Dendritic cell treated with granulocyte-macrophage colony-stimulating factor and Interleukin-4, amounts not matched to agents 40 ng/mL and 50 ng/mL, for 4 days (primary cell): ENCODE measurements at regions not wholly inside any gene's neighbourhood (a gene's known extent, or its start where the extent isn't known, plus 50 kb on each side); places are given as distances from the start of the nearest gene placed in this dataset.
"Not testable (repeated sequence)": the region's sequence is repeated elsewhere in the genome, so short reads cannot be mapped to it uniquely, and the experiment has no call there.

Source experiments
- H3K27ac Mint-ChIP-seq: one replicate; pipeline ENCODE4 v1.8.0; 2022; ENCODE audit warnings: mild to moderate bottlenecking, mixed read lengths
- H3K27me3 Mint-ChIP-seq: one replicate; pipeline ENCODE4 v1.8.0; 2022; ENCODE audit warnings: mild to moderate bottlenecking, mixed read lengths
- H3K36me3 Mint-ChIP-seq: one replicate; pipeline ENCODE4 v1.8.0; 2022; ENCODE audit warnings: low read depth, mixed read lengths
- H3K4me1 Mint-ChIP-seq: one replicate; pipeline ENCODE4 v1.8.0; 2022; ENCODE audit warnings: low read depth, mixed read lengths
- H3K4me3 Mint-ChIP-seq: one replicate; pipeline ENCODE4 v1.8.0; 2022; ENCODE audit warnings: mild to moderate bottlenecking, moderate library complexity, mixed read lengths
- H3K9me3 Mint-ChIP-seq: one replicate; pipeline ENCODE4 v1.8.0; 2022; ENCODE audit warnings: mixed read lengths
- intact Hi-C: fragments of 100-400 bp; cut with micrococcal nuclease; formaldehyde crosslinking; loops from one replicate; pipeline ENCODE4 v1.15.0; 2022

- Mint-ChIP-seq H3K9me3 (peaks cover 10% of the 10 kb centered on the region), H3K36me3 (no peaks in the 10 kb centered on the region), H3K27ac (no peak overlapping the region), H3K27me3 (peaks cover 6% of the 10 kb centered on the region), H3K4me1 (no peaks in the 10 kb centered on the region), H3K4me3 (no peak overlapping the region)
- intact Hi-C loops: no loop called here
Observed at GRCh38 chr14:98926146-98926545, 345.9 kb downstream of the BCL11B start.

DNA sequence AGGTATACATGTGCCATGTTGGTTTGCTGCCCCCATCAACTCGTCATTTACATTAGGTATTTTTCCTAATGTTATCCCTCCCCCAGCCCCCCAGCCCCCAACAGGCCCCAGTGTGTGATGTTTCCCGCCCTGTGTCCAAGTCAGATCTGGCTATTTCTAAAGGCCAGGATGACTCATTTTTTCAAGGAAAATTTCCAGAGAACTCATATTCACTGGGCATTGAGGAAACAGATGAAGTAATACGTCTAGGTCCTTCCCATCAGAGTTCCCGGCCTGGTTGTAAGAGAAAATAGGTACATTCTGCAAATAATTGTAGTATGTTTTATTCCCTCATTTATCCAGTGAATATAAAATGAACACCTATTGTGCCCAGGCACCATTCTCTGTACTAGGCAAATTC is 345.2 kb downstream of the BCL11B start:
- Mint-ChIP-seq H3K27ac (no peak overlapping the region), H3K4me3 (no peak overlapping the region), H3K36me3 (no peaks in the 10 kb centered on the region), H3K27me3 (peaks cover 6% of the 10 kb centered on the region), H3K9me3 (peaks cover 6% of the 10 kb centered on the region), H3K4me1 (no peaks in the 10 kb centered on the region)
- intact Hi-C loops: no loop called here

- intact Hi-C loops: no loop called here
- no peaks in the 10 kb centered on the region for H3K4me1 Mint-ChIP-seq
- no peaks in the 10 kb centered on the region for H3K9me3 Mint-ChIP-seq
- peaks cover 4% of the 10 kb centered on the region for H3K27me3 Mint-ChIP-seq
- H3K27ac Mint-ChIP-seq: no peak overlapping the region
- no peaks in the 10 kb centered on the region for H3K36me3 Mint-ChIP-seq
- H3K4me3 Mint-ChIP-seq: no peak overlapping the region
Observed at GRCh38 chr14:98927986-98928385, 344.0 kb downstream of the BCL11B start.

DNA sequence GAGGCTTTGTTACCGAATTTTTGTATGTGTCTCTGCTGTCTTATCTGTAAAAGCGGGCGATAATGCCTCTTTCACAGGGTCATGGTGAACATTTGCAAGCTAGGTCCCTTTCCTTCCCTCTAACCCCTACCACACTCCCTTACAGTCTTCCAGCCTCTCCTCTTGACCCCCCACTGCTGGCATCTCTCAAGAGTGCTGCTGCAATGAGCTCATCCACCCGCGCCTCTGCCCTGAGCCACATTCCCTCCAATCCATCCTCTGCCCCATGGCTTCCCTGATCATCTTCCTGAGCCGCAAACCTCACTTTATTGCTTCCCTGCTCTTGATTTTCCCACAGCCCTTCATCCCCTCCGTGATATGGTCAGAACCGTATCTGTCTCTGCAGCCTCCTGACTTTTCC is 343.6 kb downstream of the BCL11B start:
- Mint-ChIP-seq H3K4me1 (no peaks in the 10 kb centered on the region), H3K9me3 (no peaks in the 10 kb centered on the region), H3K27me3 (peaks cover 7% of the 10 kb centered on the region), H3K4me3 (no peak overlapping the region), H3K36me3 (no peaks in the 10 kb centered on the region), H3K27ac (no peak overlapping the region)
- intact Hi-C loops: no loop called here

DNA sequence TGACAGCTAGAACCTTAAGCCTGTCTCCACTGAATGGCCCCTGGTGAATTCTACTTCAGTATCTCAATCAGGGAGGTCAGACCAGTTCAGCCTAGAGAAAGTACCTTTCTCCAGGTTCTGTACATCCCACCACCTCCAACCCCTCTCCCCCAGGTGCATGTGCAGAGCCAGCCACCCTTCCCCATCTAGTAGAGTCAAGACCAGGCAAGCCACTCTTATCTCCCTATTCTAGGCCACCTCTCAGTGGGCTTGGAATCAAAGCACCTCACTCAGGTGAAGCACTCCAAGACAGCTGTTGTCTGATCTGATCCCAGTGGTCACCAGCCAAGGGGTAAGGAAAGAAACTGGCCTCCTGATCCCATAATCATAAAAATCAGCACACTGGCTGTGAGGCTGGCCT is 340.9 kb downstream of the BCL11B start:
- H3K36me3 Mint-ChIP-seq: no peaks in the 10 kb centered on the region
- H3K4me3 Mint-ChIP-seq: no peak overlapping the region
- H3K27me3 Mint-ChIP-seq: peaks cover 9% of the 10 kb centered on the region
- no peaks in the 10 kb centered on the region for H3K9me3 Mint-ChIP-seq
- H3K27ac Mint-ChIP-seq: no peak overlapping the region
- no peaks in the 10 kb centered on the region for H3K4me1 Mint-ChIP-seq
- intact Hi-C loops: no loop called here

- Mint-ChIP-seq H3K4me3 (no peak overlapping the region), H3K4me1 (no peaks in the 10 kb centered on the region)
- intact Hi-C loops: no loop called here
Observed at GRCh38 chr14:98931911-98932310, 340.1 kb downstream of the BCL11B start.

DNA sequence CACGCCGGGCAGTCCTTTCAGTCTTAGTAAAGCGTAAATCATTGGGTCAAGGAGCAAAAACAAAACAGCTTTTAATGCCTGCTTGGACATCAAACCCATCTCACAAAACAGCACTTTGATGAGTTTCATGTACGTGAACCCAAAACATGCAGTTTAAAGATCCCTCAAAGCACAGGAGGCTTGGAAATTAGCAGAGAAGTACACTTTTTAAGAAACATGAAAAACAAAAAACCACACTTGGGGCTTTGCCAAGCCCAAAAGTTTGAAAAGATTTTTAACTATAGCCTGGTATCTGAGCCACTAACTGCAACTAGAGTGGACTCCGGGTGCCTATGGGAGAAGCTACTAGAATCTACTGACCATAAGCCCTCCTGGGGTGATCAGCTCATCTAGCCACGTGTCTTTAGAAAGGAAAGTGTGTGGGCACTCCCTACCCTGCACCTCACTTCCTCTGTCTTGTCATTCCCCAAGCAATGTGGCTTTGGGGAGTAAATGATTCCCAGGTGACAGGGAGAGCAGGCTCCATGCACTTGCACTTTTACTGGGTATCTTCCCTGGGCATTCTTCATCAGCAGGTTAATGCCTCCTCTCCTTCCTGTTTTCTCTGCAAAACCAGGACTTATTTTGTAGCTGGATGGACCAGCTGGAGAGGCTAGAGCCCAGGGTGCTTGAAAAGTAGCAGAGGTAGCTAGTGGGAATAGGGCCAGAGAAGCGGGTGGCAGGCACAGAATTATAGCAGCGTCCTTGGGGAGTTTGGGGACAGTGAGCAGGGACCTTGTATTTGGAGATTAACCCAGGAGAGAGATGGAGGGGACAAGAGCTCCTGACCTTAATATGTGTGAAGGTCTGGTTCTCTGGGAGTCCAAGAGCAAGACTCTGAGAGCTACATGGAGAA is 339.3 kb downstream of the BCL11B start:
- Mint-ChIP-seq H3K36me3 (no peaks in the 10 kb centered on the region), H3K27me3 (peaks cover 13% of the 10 kb centered on the region), H3K4me3 (no peak overlapping the region), H3K4me1 (no peaks in the 10 kb centered on the region), H3K9me3 (no peaks in the 10 kb centered on the region), H3K27ac (no peak overlapping the region)
- intact Hi-C loops: no loop called here

More at GRCh38 chr14:98931911-98932310, 340.1 kb downstream of the BCL11B start:
- Mint-ChIP-seq H3K27ac (no peak overlapping the region), H3K9me3 (no peaks in the 10 kb centered on the region), H3K36me3 (no peaks in the 10 kb centered on the region), H3K27me3 (peaks cover 9% of the 10 kb centered on the region)

- H3K4me3 Mint-ChIP-seq, H3K4me1 Mint-ChIP-seq, intact Hi-C loops, H3K9me3 Mint-ChIP-seq, H3K36me3 Mint-ChIP-seq, H3K27ac Mint-ChIP-seq: not testable (repeated sequence)
- peaks cover 19% of the 10 kb centered on the region for H3K27me3 Mint-ChIP-seq
Observed at GRCh38 chr14:98934569-98934968, 337.4 kb downstream of the BCL11B start.

GRCh38 chr14:98935921-98936320 is 336.1 kb downstream of the BCL11B start:
- intact Hi-C loops: no loop called here
- Mint-ChIP-seq H3K27me3 (peaks cover 19% of the 10 kb centered on the region), H3K27ac (no peak overlapping the region), H3K4me3 (no peak overlapping the region), H3K9me3 (no peaks in the 10 kb centered on the region), H3K36me3 (no peaks in the 10 kb centered on the region), H3K4me1 (no peaks in the 10 kb centered on the region)

- intact Hi-C loops: no loop called here
Observed at GRCh38 chr14:98937021-98937420, 335.0 kb downstream of the BCL11B start.

GRCh38 chr14:98937712-98938505 is 334.1 kb downstream of the BCL11B start:
- Mint-ChIP-seq H3K27ac (no peak overlapping the region), H3K4me1 (no peaks in the 10 kb centered on the region), H3K27me3 (peaks cover 19% of the 10 kb centered on the region), H3K9me3 (no peaks in the 10 kb centered on the region), H3K4me3 (no peak overlapping the region), H3K36me3 (no peaks in the 10 kb centered on the region)
- intact Hi-C loops: no loop called here

More at GRCh38 chr14:98937021-98937420, 335.0 kb downstream of the BCL11B start:
- Mint-ChIP-seq H3K9me3 (no peaks in the 10 kb centered on the region), H3K27ac (no peak overlapping the region), H3K4me3 (no peak overlapping the region), H3K4me1 (no peaks in the 10 kb centered on the region), H3K36me3 (no peaks in the 10 kb centered on the region), H3K27me3 (peaks cover 20% of the 10 kb centered on the region)

- Mint-ChIP-seq H3K9me3 (no peaks in the 10 kb centered on the region), H3K4me1 (peaks cover 7% of the 10 kb centered on the region), H3K27me3 (peaks cover 22% of the 10 kb centered on the region), H3K27ac (no peak overlapping the region), H3K36me3 (no peaks in the 10 kb centered on the region), H3K4me3 (no peak overlapping the region)
- intact Hi-C loops: no loop called here
Observed at GRCh38 chr14:98940693-98941437, 331.1 kb downstream of the BCL11B start.

GRCh38 chr14:98941481-98941880 is 330.5 kb downstream of the BCL11B start:
- H3K4me3 Mint-ChIP-seq: no peak overlapping the region
- no peaks in the 10 kb centered on the region for H3K9me3 Mint-ChIP-seq
- intact Hi-C loops: no loop called here
- no peaks in the 10 kb centered on the region for H3K36me3 Mint-ChIP-seq
- no peak overlapping the region for H3K27ac Mint-ChIP-seq
- H3K4me1 Mint-ChIP-seq: peaks cover 12% of the 10 kb centered on the region
- peaks cover 25% of the 10 kb centered on the region for H3K27me3 Mint-ChIP-seq

GRCh38 chr14:98943907-98944306 is 328.1 kb downstream of the BCL11B start:
- intact Hi-C loops: no loop called here
- no peak overlapping the region for H3K27ac Mint-ChIP-seq
- H3K36me3 Mint-ChIP-seq: no peaks in the 10 kb centered on the region
- no peak overlapping the region for H3K4me3 Mint-ChIP-seq
- peaks cover 20% of the 10 kb centered on the region for H3K27me3 Mint-ChIP-seq
- no peaks in the 10 kb centered on the region for H3K9me3 Mint-ChIP-seq
- H3K4me1 Mint-ChIP-seq: peaks cover 26% of the 10 kb centered on the region
